Liver (tissue), 7 donors: ENCODE measurements at regions not wholly inside any gene's neighbourhood (a gene's known extent, or its start where the extent isn't known, plus 50 kb on each side); places are given as distances from the start of the nearest gene placed in this dataset.

Experiments
- DNase-seq: peaks from one replicate; pipeline ENCODE4 v3.0.0-alpha.2; 2017; ENCODE audit warnings: low spot score
- H3K27ac ChIP-seq, 2 donors: one replicate each; pipeline ENCODE4 v1.7.0; 2013; ENCODE audit warnings: inconsistent platforms in 2 of 2, low read length in 2 of 2, control low read depth in 1 of 2, low read depth in 1 of 2, mild to moderate bottlenecking in 1 of 2
- H3K27me3 ChIP-seq, 4 donors: one replicate each; pipeline versions ENCODE4 v1.6.1 to v1.7.0; 2013; ENCODE audit warnings: low read length in 3 of 4, inconsistent platforms in 1 of 4, mild to moderate bottlenecking in 1 of 4, moderate library complexity in 1 of 4; ENCODE audit not compliant: control insufficient read depth in 4 of 4, insufficient read depth in 4 of 4
- H3K36me3 ChIP-seq, 4 donors: one replicate each; pipeline versions ENCODE4 v1.6.1 to v1.7.0; 2013; ENCODE audit warnings: low read length in 3 of 4, mild to moderate bottlenecking in 3 of 4, low read depth in 1 of 4, moderate library complexity in 1 of 4; ENCODE audit not compliant: control insufficient read depth in 4 of 4, insufficient read depth in 3 of 4
- H3K4me1 ChIP-seq, 4 donors: one replicate each; pipeline versions ENCODE4 v1.6.1 to v1.7.0; 2013; ENCODE audit warnings: low read length in 3 of 4, mild to moderate bottlenecking in 3 of 4, moderate library complexity in 1 of 4; ENCODE audit not compliant: control insufficient read depth in 4 of 4, insufficient read depth in 4 of 4
- H3K4me3 ChIP-seq, 3 donors: one replicate each; pipeline versions ENCODE4 v1.6.1 to v1.7.0; 2013; ENCODE audit warnings: low read length in 3 of 3, control low read depth in 1 of 3, low read depth in 1 of 3, mild to moderate bottlenecking in 1 of 3
- H3K9ac ChIP-seq, 2 donors: one replicate each; pipeline ENCODE4 v1.7.0; 2013; ENCODE audit warnings: low read length in 2 of 2, mild to moderate bottlenecking in 2 of 2, moderate library complexity in 2 of 2, control low read depth in 1 of 2, low read depth in 1 of 2
- H3K9me3 ChIP-seq, 4 donors: one replicate each; pipeline versions ENCODE4 v1.6.1 to v1.7.0; 2013; ENCODE audit warnings: low read length in 3 of 4; ENCODE audit not compliant: control insufficient read depth in 4 of 4
- ATF3 ChIP-seq: IDR thresholded peaks from 2 replicates; pipeline ENCODE4 v1.6.1; 2016; ENCODE audit warnings: antibody characterized with exemption
- EGR1 ChIP-seq, 2 donors: IDR thresholded peaks; 2 replicates each; pipeline ENCODE4 v1.6.1; 2016 to 2018; ENCODE audit warnings: antibody characterized with exemption in 2 of 2, low read depth in 2 of 2
- FOXA1 ChIP-seq: IDR thresholded peaks from 2 replicates; pipeline ENCODE4 v1.6.1; 2016; ENCODE audit warnings: antibody characterized with exemption
- FOXA2 ChIP-seq: IDR thresholded peaks from 2 replicates; pipeline ENCODE4 v1.6.1; 2016; ENCODE audit warnings: antibody characterized with exemption
- GABPA ChIP-seq, 2 donors: IDR thresholded peaks in 1 of 2; conservative IDR thresholded peaks in 1 of 2; 2 replicates each; pipeline ENCODE4 v1.6.1; 2016; ENCODE audit warnings: antibody characterized with exemption in 2 of 2, mild to moderate bottlenecking in 1 of 2, moderate library complexity in 1 of 2
- HNF4A ChIP-seq, 2 donors: conservative IDR thresholded peaks; 2 replicates each; pipeline ENCODE4 v1.6.1; 2016; ENCODE audit warnings: antibody characterized with exemption in 2 of 2, mild to moderate bottlenecking in 2 of 2
- HNF4G ChIP-seq: IDR thresholded peaks from 2 replicates; pipeline ENCODE4 v1.6.1; 2016; ENCODE audit warnings: antibody characterized with exemption
- JUND ChIP-seq, 2 donors: IDR thresholded peaks; 2 replicates each; pipeline ENCODE4 v1.6.1; 2016; ENCODE audit warnings: antibody characterized with exemption in 2 of 2
- MAX ChIP-seq: IDR thresholded peaks from 2 replicates; pipeline ENCODE4 v1.6.1; 2016; ENCODE audit warnings: antibody characterized with exemption
- NR2F2 ChIP-seq: IDR thresholded peaks from 2 replicates; pipeline ENCODE4 v1.6.1; 2016; ENCODE audit warnings: antibody characterized with exemption
- RAD21 ChIP-seq, 2 donors: IDR thresholded peaks; 2 replicates each; pipeline ENCODE4 v1.6.1; 2016; ENCODE audit warnings: antibody characterized with exemption in 2 of 2, mild to moderate bottlenecking in 2 of 2
- REST ChIP-seq: IDR thresholded peaks from 2 replicates; pipeline ENCODE4 v1.6.1; 2016; ENCODE audit warnings: antibody characterized with exemption, mild to moderate bottlenecking
- RXRA ChIP-seq, 2 donors: IDR thresholded peaks; 2 replicates each; pipeline ENCODE4 v1.6.1; 2017 to 2018; ENCODE audit warnings: antibody characterized with exemption in 2 of 2, mild to moderate bottlenecking in 1 of 2
- SP1 ChIP-seq: IDR thresholded peaks from 2 replicates; pipeline ENCODE4 v1.6.1; 2018; ENCODE audit warnings: antibody characterized with exemption, mild to moderate bottlenecking
- TAF1 ChIP-seq: conservative IDR thresholded peaks from 2 replicates; pipeline ENCODE4 v1.6.1; 2016; ENCODE audit warnings: antibody characterized with exemption, mild to moderate bottlenecking
- ZBTB33 ChIP-seq: IDR thresholded peaks from 2 replicates; pipeline ENCODE4 v1.6.1; 2016; ENCODE audit warnings: antibody characterized with exemption
- WGBS: extraction: QIAGEN DNeasy Blood & Tissue Kit; methylation state at CpG from one replicate; pipeline ENCODE4 v1.1.7; 2013; 5-methylcytosine and 5-hydroxymethylcytosine counted together
- donor health status: healthy.
- donor health status: healthy.
- donor health status: healthy.
- donor health status: healthy.

GRCh38 chr1:163745204-163745603 is 423.4 kb downstream of the NUF2 start:
- Histone ChIP-seq H3K27me3 (no peaks in the 10 kb centered on the region), H3K36me3 (no peaks in the 10 kb centered on the region), H3K9me3 (peaks cover 1 to 11% (median 2%) of the 10 kb centered on the region in 4 donors), H3K4me3 (no peak overlapping the region), H3K4me1 (no peaks in the 10 kb centered on the region), H3K9ac (no peak overlapping the region), H3K27ac (no peak overlapping the region)
- no peak for DNase-seq
- no peak for TF ChIP-seq SP1
- no peak for TF ChIP-seq MAX
- TF ChIP-seq ATF3, result no peak
- no peak for TF ChIP-seq FOXA1
- TF ChIP-seq REST, result no peak
- TF ChIP-seq RAD21 (IDR thresholded peaks at IDR 0.05), result no peak
- no peak for TF ChIP-seq ZBTB33
- no peak for TF ChIP-seq JUND (IDR thresholded peaks at IDR 0.05)
- no peak for TF ChIP-seq HNF4G
- TF ChIP-seq FOXA2, result no peak
- TF ChIP-seq RXRA (IDR thresholded peaks at IDR 0.05), result no peak
- no peak for TF ChIP-seq TAF1
- no peak for TF ChIP-seq HNF4A (conservative IDR thresholded peaks at IDR 0.05)
- whole genome bisulfite sequencing, result 50% methylated on average over 2 of the region's 2 CpGs

- H3K4me1 ChIP-seq, result no peaks in the 10 kb centered on the region
- H3K9ac ChIP-seq, result no peak overlapping the region
- H3K4me3 ChIP-seq, result no peak overlapping the region
- H3K36me3 ChIP-seq, result no peaks in the 10 kb centered on the region
- TF ChIP-seq NR2F2 (no peak), RXRA (IDR thresholded peaks at IDR 0.05) (no peak)
- H3K27ac ChIP-seq, result no peak overlapping the region
- DNase-seq, result no peak
- H3K9me3 ChIP-seq, result peaks cover 1 to 11% (median 2%) of the 10 kb centered on the region in 4 donors
- no peaks in the 10 kb centered on the region for H3K27me3 ChIP-seq
Observed at GRCh38 chr1:163747261-163747660, 425.5 kb downstream of the NUF2 start.

- peaks cover 1 to 11% (median 2%) of the 10 kb centered on the region in 4 donors for H3K9me3 ChIP-seq
- no peak overlapping the region for H3K9ac ChIP-seq
- no peak overlapping the region for H3K27ac ChIP-seq
- H3K36me3 ChIP-seq, result no peaks in the 10 kb centered on the region
- no peak for TF ChIP-seq HNF4G
- no peak for TF ChIP-seq SP1
- TF ChIP-seq JUND (IDR thresholded peaks at IDR 0.05), result no peak
- no peak for TF ChIP-seq EGR1 (IDR thresholded peaks at IDR 0.05; ENCODE audit: low read depth in 2 of 2)
- no peak for TF ChIP-seq RXRA (IDR thresholded peaks at IDR 0.05)
- TF ChIP-seq GABPA (IDR thresholded peaks at IDR 0.05 in 1 of 2, conservative IDR thresholded peaks at IDR 0.05 in 1 of 2), result no peak
- 30% methylated on average over 1 of the region's 1 CpG for WGBS
- H3K27me3 ChIP-seq, result no peaks in the 10 kb centered on the region
- DNase-seq, result no peak
- no peaks in the 10 kb centered on the region for H3K4me1 ChIP-seq
- no peak overlapping the region for H3K4me3 ChIP-seq
Observed at GRCh38 chr1:163747855-163748254, 426.1 kb downstream of the NUF2 start.
